Spleen (tissue), 11 donors: ENCODE measurements at regions not wholly inside any gene's neighbourhood (a gene's known extent, or its start where the extent isn't known, plus 50 kb on each side); places are given as distances from the start of the nearest gene placed in this dataset.

Experiments
- DNase-seq: peaks from one replicate; pipeline ENCODE4 v3.0.0-alpha.2; 2020
- H3K27ac ChIP-seq, 8 donors: fragments of 200-600 bp; sonication (generic) in 7 of 8; 1 replicate in 4 of 8; 2 replicates in 4 of 8; pipeline versions ENCODE4 v1.5.0 to v1.8.0; 2016 to 2021; ENCODE audit warnings: inconsistent platforms in 4 of 8, mild to moderate bottlenecking in 4 of 8, moderate library complexity in 1 of 8
- H3K27me3 ChIP-seq, 7 donors: fragments of 200-600 bp; sonication (generic) in 6 of 7; replicated peaks in 1 of 7; 1 replicate in 4 of 7; 2 replicates in 3 of 7; pipeline versions ENCODE4 v1.5.0 to v1.8.0; 2016 to 2021; ENCODE audit warnings: inconsistent platforms in 3 of 7, mild to moderate bottlenecking in 1 of 7
- H3K36me3 ChIP-seq, 6 donors: fragments of 200-600 bp; sonication (generic) in 5 of 6; 1 replicate in 4 of 6; 2 replicates in 2 of 6; pipeline versions ENCODE4 v1.5.0 to v1.8.0; 2016 to 2021; ENCODE audit warnings: inconsistent platforms in 2 of 6
- H3K4me1 ChIP-seq, 6 donors: fragments of 200-600 bp; sonication (generic) in 5 of 6; 1 replicate in 3 of 6; 2 replicates in 3 of 6; pipeline versions ENCODE4 v1.5.0 to v1.8.0; 2016 to 2021; ENCODE audit warnings: inconsistent platforms in 3 of 6
- H3K4me3 ChIP-seq, 8 donors: fragments of 200-600 bp; sonication (generic) in 7 of 8; 1 replicate in 4 of 8; 2 replicates in 4 of 8; pipeline versions ENCODE4 v1.5.0 to v1.8.0; 2016 to 2021; ENCODE audit warnings: inconsistent platforms in 4 of 8, mild to moderate bottlenecking in 4 of 8, moderate library complexity in 2 of 8
- H3K9me3 ChIP-seq, 8 donors: fragments of 200-600 bp; sonication (generic) in 7 of 8; 1 replicate in 4 of 8; 2 replicates in 4 of 8; pipeline versions ENCODE4 v1.5.0 to v1.8.0; 2016 to 2021; ENCODE audit warnings: inconsistent platforms in 4 of 8
- POLR2A ChIP-seq, 3 donors: fragments of 450-650 bp; IDR thresholded peaks; one replicate each; pipeline ENCODE4 v1.5.1; 2017; ENCODE audit warnings: antibody characterized with exemption in 3 of 3, mild to moderate bottlenecking in 1 of 3
- POLR2AphosphoS5 ChIP-seq, 3 donors: sonication (generic); formaldehyde crosslinking; IDR thresholded peaks; one replicate each; pipeline ENCODE4 v1.5.1; 2017; ENCODE audit warnings: antibody characterized with exemption in 3 of 3
- WGBS, 5 donors: extraction: QIAGEN DNeasy Blood & Tissue Kit in 3 of 5; methylation state at CpG; one replicate each; pipeline versions ENCODE4 v1.1.5 to v1.1.7; 2013 to 2018; 5-methylcytosine and 5-hydroxymethylcytosine counted together
- intact Hi-C: fragments of 100-400 bp; cut with DNase I; formaldehyde crosslinking; loops from one replicate; pipeline ENCODE4 v1.15.0; 2023; ENCODE audit warnings: low total_unique reads
- TF ChIP-seq, protein P1 (sequence below), 11 experiments: fragments of 200-600 bp in 7 of 11; fragments of 450-650 bp in 4 of 11; sonication (generic) in 4 of 11; IDR thresholded peaks in 8 of 11; conservative IDR thresholded peaks in 3 of 11; 1 replicate in 7 of 11; 2 replicates in 4 of 11; pipeline versions ENCODE4 v1.4.0 to v1.8.0; 2016 to 2021; ENCODE audit warnings: antibody characterized with exemption in 11 of 11, inconsistent platforms in 4 of 11, mild to moderate bottlenecking in 1 of 11
- donor health status: healthy with polysubstance abuse.
- donor health status: DM: no; HTN: no; CAD: no; lungs with moderate emphysema.
- donor health status: DM: no; HTN: no; CAD: no.
- donor health status: Bipolar disorder and iron deficiency.
- donor health status: healthy.
- donor health status: DM: no; HTN: no; CAD: no.
- donor health status: DM: yes; HTN: yes; CAD: no.

GRCh38 chr5:31062902-31063580 lies 130.4 kb upstream of the CDH6 start:
- no peak overlapping the region for H3K27ac ChIP-seq
- no peaks in the 10 kb centered on the region for H3K27me3 ChIP-seq
- H3K4me3 ChIP-seq, result no peak overlapping the region
- no peaks in the 10 kb centered on the region for H3K4me1 ChIP-seq
- DNase-seq, result no peak
- 75 to 88% (median 84%) methylated on average over 3 of the region's 3 CpGs for WGBS, 5 donors
- no peaks in the 10 kb centered on the region for H3K36me3 ChIP-seq
- intact Hi-C loops, result no loop called here
- no peaks in the 10 kb centered on the region for H3K9me3 ChIP-seq
- TF ChIP-seq POLR2A (IDR thresholded peaks at IDR 0.05) (no peak), POLR2AphosphoS5 (IDR thresholded peaks at IDR 0.05) (no peak)
- TF ChIP-seq, protein P1, sequence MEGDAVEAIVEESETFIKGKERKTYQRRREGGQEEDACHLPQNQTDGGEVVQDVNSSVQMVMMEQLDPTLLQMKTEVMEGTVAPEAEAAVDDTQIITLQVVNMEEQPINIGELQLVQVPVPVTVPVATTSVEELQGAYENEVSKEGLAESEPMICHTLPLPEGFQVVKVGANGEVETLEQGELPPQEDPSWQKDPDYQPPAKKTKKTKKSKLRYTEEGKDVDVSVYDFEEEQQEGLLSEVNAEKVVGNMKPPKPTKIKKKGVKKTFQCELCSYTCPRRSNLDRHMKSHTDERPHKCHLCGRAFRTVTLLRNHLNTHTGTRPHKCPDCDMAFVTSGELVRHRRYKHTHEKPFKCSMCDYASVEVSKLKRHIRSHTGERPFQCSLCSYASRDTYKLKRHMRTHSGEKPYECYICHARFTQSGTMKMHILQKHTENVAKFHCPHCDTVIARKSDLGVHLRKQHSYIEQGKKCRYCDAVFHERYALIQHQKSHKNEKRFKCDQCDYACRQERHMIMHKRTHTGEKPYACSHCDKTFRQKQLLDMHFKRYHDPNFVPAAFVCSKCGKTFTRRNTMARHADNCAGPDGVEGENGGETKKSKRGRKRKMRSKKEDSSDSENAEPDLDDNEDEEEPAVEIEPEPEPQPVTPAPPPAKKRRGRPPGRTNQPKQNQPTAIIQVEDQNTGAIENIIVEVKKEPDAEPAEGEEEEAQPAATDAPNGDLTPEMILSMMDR (IDR thresholded peaks at IDR 0.05 in 8 of 11, conservative IDR thresholded peaks at IDR 0.05 in 3 of 11), result no peak

- Histone ChIP-seq H3K36me3 (no peaks in the 10 kb centered on the region), H3K9me3 (peaks cover 0 to 3% (median 0%) of the 10 kb centered on the region in 8 donors), H3K27me3 (no peaks in the 10 kb centered on the region), H3K4me3 (no peak overlapping the region), H3K4me1 (no peaks in the 10 kb centered on the region), H3K27ac (no peak overlapping the region)
- 72 to 87% (median 79%) methylated on average over 2 of the region's 2 CpGs for WGBS, 5 donors
- DNase-seq, result no peak
- intact Hi-C loops, result no loop called here
- TF ChIP-seq POLR2A (IDR thresholded peaks at IDR 0.05), result no peak
- TF ChIP-seq, protein P1 (IDR thresholded peaks at IDR 0.05 in 8 of 11, conservative IDR thresholded peaks at IDR 0.05 in 3 of 11), result no peak
- no peak for TF ChIP-seq POLR2AphosphoS5 (IDR thresholded peaks at IDR 0.05)
Observed at GRCh38 chr5:31059889-31060288, 133.6 kb upstream of the CDH6 start.

DNA sequence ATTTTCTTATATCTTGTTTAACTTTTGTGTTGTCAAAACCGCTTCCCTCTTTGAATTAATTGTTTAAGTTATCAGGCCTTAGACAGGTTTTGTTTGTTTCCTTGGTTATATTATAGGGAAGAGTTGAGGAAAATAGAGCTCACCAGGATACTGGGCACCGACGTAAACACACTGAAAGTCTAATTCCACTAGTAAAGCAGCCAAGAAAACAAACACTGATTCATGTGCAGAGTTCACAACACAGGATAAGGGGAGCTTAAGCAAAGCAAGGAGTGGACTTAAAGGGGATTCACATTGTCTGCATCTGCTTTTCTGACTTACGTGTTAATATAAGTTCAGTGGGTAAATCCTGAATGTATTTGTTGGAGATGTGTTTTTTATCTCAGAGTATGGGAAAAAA lies 139.0 kb upstream of the CDH6 start:
- intact Hi-C loops, result no loop called here
- TF ChIP-seq POLR2A (IDR thresholded peaks at IDR 0.05) (no peak), POLR2AphosphoS5 (IDR thresholded peaks at IDR 0.05) (no peak)
- TF ChIP-seq, protein P1 (IDR thresholded peaks at IDR 0.05 in 8 of 11, conservative IDR thresholded peaks at IDR 0.05 in 3 of 11), result no peak
- no peak for DNase-seq
- Histone ChIP-seq H3K4me1 (no peaks in the 10 kb centered on the region), H3K27me3 (no peaks in the 10 kb centered on the region), H3K9me3 (peaks cover 0 to 3% (median 0%) of the 10 kb centered on the region in 8 donors), H3K4me3 (no peak overlapping the region), H3K36me3 (no peaks in the 10 kb centered on the region), H3K27ac (no peak overlapping the region)
- WGBS, 5 donors, result 37 to 54% (median 50%) methylated on average over 4 of the region's 4 CpGs

DNA sequence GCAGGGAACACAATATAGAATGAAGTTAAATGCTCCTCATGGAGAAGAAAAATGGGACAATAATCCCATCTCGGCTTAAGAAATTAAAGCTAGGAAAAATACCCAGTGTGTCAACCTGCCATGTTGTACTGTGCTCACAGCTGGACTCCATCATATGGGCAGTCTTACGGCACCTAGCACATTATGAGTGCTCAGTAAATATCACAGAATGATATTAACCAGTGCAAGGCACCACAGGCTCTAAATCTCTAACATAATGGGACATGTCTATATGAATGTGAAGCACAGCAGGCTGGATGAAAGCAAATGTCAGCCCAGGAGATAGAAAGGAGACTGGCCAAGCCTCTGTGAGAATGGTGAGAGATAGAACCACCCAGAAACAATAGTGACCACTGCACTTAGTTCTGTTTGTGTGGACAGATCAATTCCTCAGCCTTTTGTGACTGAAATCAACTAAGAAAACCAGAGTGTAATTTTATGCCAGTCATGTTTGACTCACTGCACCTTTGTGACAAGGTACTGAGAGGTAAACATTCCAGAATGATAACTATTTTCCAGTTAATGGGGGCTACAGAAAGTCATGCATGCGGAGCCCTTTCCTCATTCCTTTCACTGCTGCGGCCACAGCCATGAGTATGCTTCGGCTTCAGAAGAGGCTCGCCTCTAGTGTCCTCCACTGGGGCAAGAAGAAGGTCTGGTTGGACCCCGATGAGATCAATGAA lies 140.4 kb upstream of the CDH6 start:
- Histone ChIP-seq H3K36me3 (no peaks in the 10 kb centered on the region), H3K4me1 (no peaks in the 10 kb centered on the region), H3K27me3 (no peaks in the 10 kb centered on the region), H3K27ac (no peak overlapping the region), H3K9me3 (peaks cover 0 to 3% (median 0%) of the 10 kb centered on the region in 8 donors), H3K4me3 (no peak overlapping the region)
- intact Hi-C loops, result no loop called here
- TF ChIP-seq POLR2A (IDR thresholded peaks at IDR 0.05), result no peak
- TF ChIP-seq, protein P1 (IDR thresholded peaks at IDR 0.05 in 8 of 11, conservative IDR thresholded peaks at IDR 0.05 in 3 of 11), result no peak
- WGBS, 5 donors, result 87 to 92% (median 91%) methylated on average over 7 of the region's 7 CpGs
- DNase-seq, result no peak
